H1 (cell line): ENCODE measurements at regions not wholly inside any gene's neighbourhood (a gene's known extent, or its start where the extent isn't known, plus 50 kb on each side); places are given as distances from the start of the nearest gene placed in this dataset. TPM values are rescaled to one million over a fixed set of nuclear protein-coding genes. Genes with fewer than 3 reads are reported as not detected.

Experiments
- CTCF ChIA-PET: fragments of 300-600 bp; sonication (Branson Sonifier 250); formaldehyde crosslinking; loops from one replicate; lab custom pipeline; 2021; ENCODE audit not compliant: partially characterized antibody; lab: Charles Lee
- POLR2A ChIA-PET: fragments of 300-600 bp; sonication (Branson Sonifier 250); formaldehyde crosslinking; loops from one replicate; lab custom pipeline; 2021; ENCODE audit warnings: inconsistent platforms; ENCODE audit not compliant: partially characterized antibody; lab: Charles Lee
- DNase-seq, 2 experiments: peaks; one replicate each; pipeline versions ENCODE4 v3.0.0 to v3.0.0-alpha.2; 2010 to 2022; ENCODE audit warnings: low spot score in 2 of 2, low read depth in 1 of 2, mixed read lengths in 1 of 2
- FAIRE-seq: peaks from 2 replicates; lab custom pipeline; 2011; peaks lifted over from hg19 to GRCh38; lab: Jason Lieb, UNC
- H2AFZ ChIP-seq: 2 replicates; pipeline ENCODE4 v1.8.1; 2012; ENCODE audit warnings: low read length, inconsistent platforms
- H2AK5ac ChIP-seq: 2 replicates; pipeline ENCODE4 v1.6.1; 2013; ENCODE audit warnings: low read depth, low read length
- H2BK120ac ChIP-seq: replicated peaks from 2 replicates; pipeline ENCODE3; 2013; ENCODE audit warnings: low read depth, low read length, inconsistent platforms
- H2BK12ac ChIP-seq: 2 replicates; pipeline ENCODE4 v1.6.1; 2013; ENCODE audit warnings: low read depth, low read length
- H2BK15ac ChIP-seq: 2 replicates; pipeline ENCODE4 v1.6.1; 2013; ENCODE audit warnings: low read length
- H2BK20ac ChIP-seq: 2 replicates; pipeline ENCODE4 v1.6.1; 2013; ENCODE audit warnings: low read length
- H2BK5ac ChIP-seq: 2 replicates; pipeline ENCODE4 v1.6.1; 2013; ENCODE audit warnings: low read depth, low read length
- H3K14ac ChIP-seq: 2 replicates; pipeline ENCODE4 v1.6.1; 2013; ENCODE audit warnings: inconsistent platforms; ENCODE audit not compliant: insufficient read length
- H3K18ac ChIP-seq: 2 replicates; pipeline ENCODE4 v1.6.1; 2013; ENCODE audit warnings: low read length; ENCODE audit errors: extremely low read depth
- H3K23ac ChIP-seq: 2 replicates; pipeline ENCODE4 v1.6.1; 2013; ENCODE audit warnings: inconsistent platforms; ENCODE audit not compliant: insufficient read length
- H3K23me2 ChIP-seq: 2 replicates; pipeline ENCODE4 v1.6.1; 2013; ENCODE audit warnings: low read depth, low read length
- H3K27ac ChIP-seq: 2 replicates; pipeline ENCODE4 v1.6.1; 2011; ENCODE audit warnings: low read depth, low read length, inconsistent platforms
- H3K27me3 ChIP-seq, 4 experiments: replicated peaks in 1 of 4; 1 replicate in 1 of 4; 2 replicates in 3 of 4; pipeline versions ENCODE4 v1.6.1 to v1.8.1; 2011 to 2013; ENCODE audit warnings: low read length in 3 of 4, mild to moderate bottlenecking in 3 of 4, inconsistent platforms in 2 of 4, mixed read lengths in 2 of 4, moderate library complexity in 1 of 4; ENCODE audit not compliant: control insufficient read depth in 3 of 4, insufficient read depth in 3 of 4; ENCODE audit errors: extremely low read depth in 1 of 4
- H3K36me3 ChIP-seq, 4 experiments: 2 replicates each; pipeline versions ENCODE4 v1.6.1 to v1.8.1; 2011 to 2013; ENCODE audit warnings: mild to moderate bottlenecking in 4 of 4, low read length in 3 of 4, moderate library complexity in 2 of 4, control low read depth in 1 of 4, inconsistent platforms in 1 of 4; ENCODE audit not compliant: insufficient read depth in 4 of 4, control insufficient read depth in 2 of 4
- H3K4ac ChIP-seq: replicated peaks from 2 replicates; pipeline ENCODE3; 2013; ENCODE audit warnings: low read length, low read depth, mixed read lengths, inconsistent platforms; ENCODE audit not compliant: insufficient read length
- H3K4me1 ChIP-seq, 4 experiments: replicated peaks in 1 of 4; 1 replicate in 1 of 4; 2 replicates in 3 of 4; pipeline versions ENCODE4 v1.6.1 to v1.8.1; 2011 to 2013; ENCODE audit warnings: low read length in 3 of 4, inconsistent platforms in 2 of 4, mixed read lengths in 1 of 4; ENCODE audit not compliant: insufficient read depth in 4 of 4, control insufficient read depth in 3 of 4
- H3K4me2 ChIP-seq, 2 experiments: 2 replicates each; pipeline versions ENCODE4 v1.6.1 to v1.8.1; 2011 to 2013; ENCODE audit warnings: low read depth in 2 of 2, low read length in 2 of 2, control low read depth in 1 of 2, inconsistent platforms in 1 of 2, mild to moderate bottlenecking in 1 of 2; ENCODE audit not compliant: insufficient read depth in 1 of 2
- H3K4me3 ChIP-seq, 4 experiments: fragments of 200-600, 300-600 bp in 1 of 4; sonication (generic), shearing (Covaris generic), sonication (Bioruptor Twin) in 1 of 4; 2 replicates each; pipeline versions ENCODE4 v1.5.1 to v1.8.1; 2011 to 2016; ENCODE audit warnings: low read length in 4 of 4, low read depth in 3 of 4, control low read depth in 2 of 4, inconsistent platforms in 2 of 4, mild to moderate bottlenecking in 2 of 4, mixed read lengths in 1 of 4, moderate library complexity in 1 of 4; ENCODE audit not compliant: insufficient read depth in 2 of 4; ENCODE audit errors: extremely low read depth in 1 of 4
- H3K56ac ChIP-seq: replicated peaks from 2 replicates; pipeline ENCODE3; 2013; ENCODE audit warnings: low read depth, mild to moderate bottlenecking, mixed read lengths, low read length, inconsistent platforms; ENCODE audit not compliant: insufficient read length
- H3K79me1 ChIP-seq: 2 replicates; pipeline ENCODE4 v1.6.1; 2013; ENCODE audit warnings: low read depth, low read length, control low read depth
- H3K79me2 ChIP-seq, 2 experiments: 2 replicates each; pipeline versions ENCODE4 v1.6.1 to v1.8.1; 2012 to 2013; ENCODE audit warnings: low read length in 2 of 2, mild to moderate bottlenecking in 2 of 2, inconsistent platforms in 1 of 2; ENCODE audit not compliant: insufficient read depth in 2 of 2, control insufficient read depth in 1 of 2
- H3K9ac ChIP-seq, 4 experiments: replicated peaks in 1 of 4; 1 replicate in 1 of 4; 2 replicates in 3 of 4; pipeline versions ENCODE4 v1.6.1 to v1.8.1; 2011 to 2013; ENCODE audit warnings: low read depth in 3 of 4, low read length in 3 of 4, control low read depth in 2 of 4, mild to moderate bottlenecking in 2 of 4, moderate library complexity in 2 of 4, inconsistent platforms in 1 of 4; ENCODE audit errors: extremely low read depth in 1 of 4
- H3K9me3 ChIP-seq, 2 experiments: 2 replicates each; pipeline versions ENCODE4 v1.6.1 to v1.8.1; 2012 to 2013; ENCODE audit warnings: mild to moderate bottlenecking in 2 of 2, moderate library complexity in 2 of 2, control low read depth in 1 of 2, inconsistent platforms in 1 of 2, low read depth in 1 of 2, low read length in 1 of 2, mixed read lengths in 1 of 2; ENCODE audit not compliant: insufficient read depth in 2 of 2
- H4K20me1 ChIP-seq, 2 experiments: replicated peaks in 1 of 2; 2 replicates each; pipeline versions ENCODE3 to v1.8.1; 2011 to 2013; ENCODE audit warnings: inconsistent platforms in 2 of 2, low read length in 2 of 2, mild to moderate bottlenecking in 1 of 2; ENCODE audit not compliant: insufficient read depth in 2 of 2, control insufficient read depth in 1 of 2
- H4K5ac ChIP-seq: 2 replicates; pipeline ENCODE4 v1.6.1; 2013; ENCODE audit warnings: low read length, low read depth, mixed read lengths, inconsistent platforms; ENCODE audit not compliant: insufficient read length
- H4K8ac ChIP-seq: 2 replicates; pipeline ENCODE4 v1.8.0; 2013; ENCODE audit warnings: mild to moderate bottlenecking, moderate library complexity, low read length, inconsistent platforms; ENCODE audit not compliant: insufficient read depth; ENCODE audit errors: extremely low read depth
- H4K91ac ChIP-seq: replicated peaks from 2 replicates; pipeline ENCODE3; 2013; ENCODE audit warnings: low read length, mixed read lengths, inconsistent platforms; ENCODE audit not compliant: insufficient read length
- BACH1 ChIP-seq: IDR thresholded peaks from 2 replicates; pipeline ENCODE4 v1.6.1; 2012; ENCODE audit warnings: low read length, improper control_type of control experiment
- POLR2AphosphoS5 ChIP-seq: IDR thresholded peaks from 2 replicates; pipeline ENCODE4 v1.6.1; 2011; ENCODE audit warnings: low read depth, low read length
- RBBP5 ChIP-seq: IDR thresholded peaks from 2 replicates; pipeline ENCODE4 v1.7.1; 2012; ENCODE audit warnings: low read depth, mild to moderate bottlenecking, inconsistent platforms, low read length, moderate library complexity, borderline replicate concordance
- WGBS, 2 experiments: shearing (Covaris generic) in 1 of 2; methylation state at CpG; one replicate each; pipeline versions ENCODE4 v1.1.6 to v1.1.7; 2013 to 2015; ENCODE audit warnings: low lambda C conversion rate in 2 of 2, mixed read lengths in 2 of 2, inconsistent platforms in 1 of 2, low coverage in 1 of 2, missing lambda C conversion rate in 1 of 2; ENCODE audit not compliant: insufficient replicate concordance in 2 of 2, insufficient coverage in 1 of 2, insufficient read length in 1 of 2; ENCODE audit errors: extremely low coverage in 1 of 2, missing lambda C conversion rate in 1 of 2; 5-methylcytosine and 5-hydroxymethylcytosine counted together
- small RNA-seq: library from polyadenylated mRNA; stranded (forward); fragments of <200 nt; extraction: miRNeasy Mini kit (QIAGEN cat#:217004); gene quantifications from one replicate; pipeline ENCODE3, GENCODE V24; 2013; ENCODE audit not compliant: insufficient read depth

DNA sequence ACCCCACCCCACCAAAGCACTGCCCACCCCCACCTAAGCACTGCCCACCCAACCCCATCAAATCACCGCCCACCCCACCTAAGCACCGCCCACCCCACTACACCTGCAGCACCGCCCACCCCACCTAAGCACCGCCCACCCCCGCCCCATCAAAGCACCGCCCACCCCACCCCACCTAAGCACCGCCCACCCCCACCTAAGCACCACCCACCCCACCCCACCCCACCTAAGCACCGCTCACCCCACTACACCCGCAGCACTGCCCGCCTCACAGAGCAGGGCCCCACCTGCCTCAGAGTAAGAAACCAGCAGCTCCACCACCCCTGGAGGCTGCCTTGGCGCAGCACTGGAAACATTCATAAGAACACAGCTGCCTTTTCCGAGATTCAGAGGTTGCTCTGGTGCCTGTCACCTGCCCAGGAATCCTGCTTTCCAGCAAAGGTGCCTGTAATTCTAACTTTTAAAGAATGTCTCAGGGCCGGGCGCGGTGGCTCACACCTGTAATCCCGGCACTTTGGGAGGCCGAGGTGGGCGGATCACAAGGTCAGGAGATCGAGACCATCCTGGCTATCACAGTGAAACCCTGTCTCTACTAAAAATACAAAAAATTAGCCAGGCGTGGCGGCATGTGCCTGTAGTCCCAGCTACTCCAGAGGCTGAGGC lies 148.2 kb downstream of the BMP7 start:
- H3K18ac ChIP-seq: no peak overlapping the region
- H3K27ac ChIP-seq: no peak overlapping the region
- ChIA-PET CTCF (interaction anchor here (0.6 kb wide), 1 partner anchor 61 kb away, joined by 3 read pairs; no protein-coding TSS in a partner anchor), POLR2A (interaction anchor here (1.0 kb wide), 1 partner anchor 26 kb away, joined by 3 read pairs; no protein-coding TSS in a partner anchor)
- no peak overlapping the region for H3K9ac ChIP-seq
- H3K79me2 ChIP-seq: no peaks in the 10 kb centered on the region
- H2AFZ ChIP-seq: no peak overlapping the region
- no peaks in the 10 kb centered on the region for H4K20me1 ChIP-seq
- no peak overlapping the region for H2AK5ac ChIP-seq
- H3K9me3 ChIP-seq: no peaks in the 10 kb centered on the region
- H3K27me3 ChIP-seq: peaks cover 0 to 2% (median 0%) of the 10 kb centered on the region in 4 experiments; a peak in 1 of 7 replicates
- TF ChIP-seq RBBP5 (no peak), BACH1 (no peak), POLR2AphosphoS5 (no peak)
- DNase-seq (no peak), FAIRE-seq (no peak)
- no peak overlapping the region for H3K23ac ChIP-seq
- H3K4me2 ChIP-seq: no peak overlapping the region
- no peak overlapping the region for H3K4me3 ChIP-seq
- no peak overlapping the region for H2BK5ac ChIP-seq
- no peaks in the 10 kb centered on the region for H3K36me3 ChIP-seq
- 0 out of 2 replicates have a peak, but pooled peaks cover 1% of the 10 kb centered on the region for H3K23me2 ChIP-seq
- no peak overlapping the region for H2BK120ac ChIP-seq
- no peak overlapping the region for H3K56ac ChIP-seq
- H3K4me1 ChIP-seq: peaks cover 0 to 5% (median 0%) of the 10 kb centered on the region in 4 experiments; a peak in 1 of 7 replicates
- H4K5ac ChIP-seq: no peak overlapping the region
- no peak overlapping the region for H3K4ac ChIP-seq
- no peak overlapping the region for H2BK20ac ChIP-seq
- H3K14ac ChIP-seq: no peak overlapping the region
- no peak overlapping the region for H2BK12ac ChIP-seq
- H2BK15ac ChIP-seq: no peak overlapping the region
- no peak overlapping the region for H4K8ac ChIP-seq
- no peak overlapping the region for H4K91ac ChIP-seq
- H3K79me1 ChIP-seq: no peaks in the 10 kb centered on the region
- WGBS, 2 experiments: 91% methylated on average over 14 of the region's 21 CpGs; no CpG with 5 or more reads in 1 of the 2 experiments

Small RNA genes lying in the stretch of these regions (small RNA-seq; reads per million reads assigned to genes)
- gene RNU6-929P: not detected
